Bronchial epithelial cell (primary cell): ENCODE measurements at regions not wholly inside any gene's neighbourhood (a gene's known extent, or its start where the extent isn't known, plus 50 kb on each side); places are given as distances from the start of the nearest gene placed in this dataset.

ENCODE experiments used
- DNase-seq: peaks from one replicate; pipeline ENCODE4 v3.0.0-alpha.2; 2010; ENCODE audit warnings: low read depth
- FAIRE-seq: peaks from 2 replicates; lab custom pipeline; 2011; peaks lifted over from hg19 to GRCh38; lab: Jason Lieb, UNC
- H3K27me3 ChIP-seq: 2 replicates; pipeline ENCODE4 v1.5.1; 2011; ENCODE audit warnings: low read length; ENCODE audit not compliant: control insufficient read depth, insufficient read depth
- H3K36me3 ChIP-seq: 2 replicates; pipeline ENCODE4 v1.5.1; 2011; ENCODE audit warnings: low read length; ENCODE audit not compliant: control insufficient read depth, insufficient read depth
- H3K4me3 ChIP-seq: 2 replicates; pipeline ENCODE4 v1.5.1; 2011; ENCODE audit warnings: mild to moderate bottlenecking, low read depth, low read length, control low read depth
- TF ChIP-seq, protein P1 (sequence below): IDR thresholded peaks from 2 replicates; pipeline ENCODE4 v1.5.1; 2011; ENCODE audit warnings: mild to moderate bottlenecking, moderate library complexity, low read length, control low read depth, inconsistent platforms; ENCODE audit not compliant: insufficient read depth, severe bottlenecking

DNA sequence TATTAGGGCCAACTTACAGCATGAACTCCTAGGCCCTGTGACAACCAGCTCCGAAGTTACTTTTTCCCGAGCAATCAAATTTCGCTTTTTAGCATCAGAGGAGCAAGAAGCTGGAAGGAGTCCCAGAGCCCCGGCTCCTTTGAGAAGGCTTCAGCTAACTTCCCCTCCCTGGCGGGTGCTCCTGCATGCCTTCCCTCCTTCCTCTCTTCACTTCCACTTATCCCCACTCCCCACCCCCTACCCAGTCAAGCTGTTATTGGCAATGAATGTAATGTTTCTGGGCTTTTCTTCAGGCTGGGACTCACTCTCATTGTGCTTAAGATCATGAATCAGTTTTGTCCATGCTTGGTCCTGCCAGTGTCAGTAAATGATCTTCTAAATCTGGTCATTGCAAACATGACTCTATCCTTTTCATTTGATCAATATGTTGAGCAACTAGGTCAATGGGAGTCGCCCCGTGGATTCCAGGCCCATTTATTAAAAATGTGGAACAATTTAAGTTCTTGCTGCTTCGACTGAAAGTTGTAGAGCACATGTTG, 94.5 kb upstream of the TSPAN2 start:
- FAIRE-seq (no peak), DNase-seq (no peak)
- no peak overlapping the region for H3K4me3 ChIP-seq
- no peaks in the 10 kb centered on the region for H3K36me3 ChIP-seq
- TF ChIP-seq, protein P1, sequence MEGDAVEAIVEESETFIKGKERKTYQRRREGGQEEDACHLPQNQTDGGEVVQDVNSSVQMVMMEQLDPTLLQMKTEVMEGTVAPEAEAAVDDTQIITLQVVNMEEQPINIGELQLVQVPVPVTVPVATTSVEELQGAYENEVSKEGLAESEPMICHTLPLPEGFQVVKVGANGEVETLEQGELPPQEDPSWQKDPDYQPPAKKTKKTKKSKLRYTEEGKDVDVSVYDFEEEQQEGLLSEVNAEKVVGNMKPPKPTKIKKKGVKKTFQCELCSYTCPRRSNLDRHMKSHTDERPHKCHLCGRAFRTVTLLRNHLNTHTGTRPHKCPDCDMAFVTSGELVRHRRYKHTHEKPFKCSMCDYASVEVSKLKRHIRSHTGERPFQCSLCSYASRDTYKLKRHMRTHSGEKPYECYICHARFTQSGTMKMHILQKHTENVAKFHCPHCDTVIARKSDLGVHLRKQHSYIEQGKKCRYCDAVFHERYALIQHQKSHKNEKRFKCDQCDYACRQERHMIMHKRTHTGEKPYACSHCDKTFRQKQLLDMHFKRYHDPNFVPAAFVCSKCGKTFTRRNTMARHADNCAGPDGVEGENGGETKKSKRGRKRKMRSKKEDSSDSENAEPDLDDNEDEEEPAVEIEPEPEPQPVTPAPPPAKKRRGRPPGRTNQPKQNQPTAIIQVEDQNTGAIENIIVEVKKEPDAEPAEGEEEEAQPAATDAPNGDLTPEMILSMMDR, result no peak
- H3K27me3 ChIP-seq, result no peaks in the 10 kb centered on the region

DNA sequence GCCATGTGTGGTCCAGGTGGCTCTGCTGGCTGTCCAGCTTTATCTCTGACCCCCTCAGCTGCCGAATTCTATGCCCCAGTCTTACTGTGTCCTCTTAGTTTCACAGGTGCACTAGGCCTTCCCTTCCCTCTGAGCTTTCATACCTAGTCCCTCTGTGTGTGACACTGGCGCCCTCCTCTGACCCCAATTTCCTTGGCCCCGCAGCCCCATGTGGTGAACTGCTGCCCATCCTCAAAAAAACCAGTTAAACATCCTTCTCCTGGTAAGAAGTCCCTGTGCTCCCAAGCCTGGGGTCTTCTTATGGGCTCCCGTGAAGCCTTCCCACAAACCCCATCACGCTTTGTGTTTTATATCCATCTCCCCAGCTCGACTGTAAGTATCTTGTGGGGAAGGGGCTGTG, 93.9 kb upstream of the TSPAN2 start:
- no peak for FAIRE-seq
- TF ChIP-seq, protein P1, result no peak
- no peak overlapping the region for H3K4me3 ChIP-seq
- DNase-seq, result no peak
- no peaks in the 10 kb centered on the region for H3K27me3 ChIP-seq
- no peaks in the 10 kb centered on the region for H3K36me3 ChIP-seq

DNA sequence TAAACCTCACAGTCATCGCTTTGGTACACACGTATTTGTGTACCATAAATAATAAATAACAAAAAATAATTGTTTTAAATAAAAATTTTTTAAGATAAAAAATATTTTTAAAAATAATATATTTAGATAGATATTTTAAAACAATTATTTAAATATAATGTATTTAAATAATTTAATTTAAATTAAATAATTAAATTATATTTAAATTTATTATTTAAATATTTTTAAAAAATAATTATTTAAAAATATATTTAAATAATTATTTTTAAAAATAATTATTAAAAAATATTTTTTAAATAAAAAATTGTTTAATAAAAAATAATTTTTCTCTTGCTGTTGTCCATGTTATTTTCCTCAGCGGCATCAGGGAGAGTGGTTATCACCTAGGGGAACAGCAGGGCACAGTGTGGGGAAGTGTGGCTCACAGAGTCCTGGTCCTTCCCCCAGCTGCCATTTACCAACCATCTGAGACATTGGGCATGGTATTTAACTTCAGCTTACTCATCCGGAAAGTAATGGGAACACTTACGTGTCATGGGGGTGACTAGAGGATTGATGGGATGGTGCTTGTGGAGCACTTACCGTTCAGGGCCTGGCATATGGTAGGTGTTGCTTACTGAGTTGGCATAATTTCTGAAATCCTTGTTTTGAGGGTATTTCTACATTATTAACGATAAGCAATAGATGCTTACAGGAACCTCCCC, 92.9 kb upstream of the TSPAN2 start:
- DNase-seq (peak; percentile 87), FAIRE-seq (no peak)
- Histone ChIP-seq H3K27me3 (no peaks in the 10 kb centered on the region), H3K4me3 (no peak overlapping the region), H3K36me3 (no peaks in the 10 kb centered on the region)
- TF ChIP-seq, protein P1, result no peak

DNA sequence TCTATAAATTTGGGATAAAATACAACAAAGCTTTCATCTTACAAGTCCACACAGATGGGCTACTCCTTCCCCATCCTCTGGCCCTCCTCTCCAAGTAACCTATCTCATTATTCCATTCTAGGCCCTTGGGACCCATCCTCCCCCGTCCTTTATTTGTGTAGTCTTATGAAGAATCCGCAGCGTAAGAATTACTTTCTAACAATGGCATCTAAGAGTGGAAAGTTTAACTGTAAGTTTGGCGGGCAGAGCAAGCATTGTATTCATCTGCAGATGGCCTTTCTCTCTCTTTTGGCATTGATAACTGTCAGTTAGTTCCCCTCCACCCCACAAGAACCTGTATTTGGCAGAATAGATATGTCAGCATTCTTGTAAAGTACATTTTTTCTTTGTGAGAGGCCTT, 91.9 kb upstream of the TSPAN2 start:
- no peak for FAIRE-seq

DNA sequence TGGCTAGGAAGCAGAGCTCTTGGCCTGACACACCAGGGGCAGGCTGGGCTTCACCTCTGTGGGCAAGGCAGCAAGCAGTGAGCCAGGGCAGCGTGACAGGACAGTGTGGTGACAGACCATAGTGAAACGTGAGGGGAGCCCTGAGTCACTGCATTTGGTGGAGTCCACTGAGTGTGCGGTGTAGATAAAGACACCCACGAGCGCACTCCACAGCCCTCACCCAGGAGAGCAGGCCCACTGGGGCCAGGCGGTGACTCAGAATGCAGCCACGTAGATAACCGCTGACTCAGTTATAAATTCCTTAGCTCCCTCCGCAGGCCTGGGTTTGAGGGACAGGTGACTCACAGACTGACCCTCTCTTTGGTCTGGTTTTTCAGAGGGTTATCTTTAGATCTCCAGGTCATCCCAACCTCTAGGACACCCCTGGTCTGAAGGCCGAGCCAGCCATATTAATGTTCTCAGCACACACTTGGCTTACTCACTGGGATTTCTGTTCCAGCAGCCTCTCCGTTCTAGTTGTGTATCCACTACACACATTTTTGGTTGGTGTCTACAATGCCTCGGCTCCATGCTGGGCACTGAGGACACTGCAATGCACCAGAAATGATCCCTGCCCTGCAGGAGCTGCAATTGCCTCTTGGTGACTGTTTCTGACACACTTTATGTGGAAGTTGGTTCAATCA, 90.2 kb upstream of the TSPAN2 start:
- FAIRE-seq (no peak), DNase-seq (peak; percentile 83)
- H3K27me3 ChIP-seq, result no peaks in the 10 kb centered on the region
- no peak overlapping the region for H3K4me3 ChIP-seq
- no peaks in the 10 kb centered on the region for H3K36me3 ChIP-seq
- TF ChIP-seq, protein P1, result no peak

More for the DNA sequence above, 91.9 kb upstream of the TSPAN2 start:
- H3K27me3 ChIP-seq, result no peaks in the 10 kb centered on the region
- no peak overlapping the region for H3K4me3 ChIP-seq
- DNase-seq, result no peak
- no peaks in the 10 kb centered on the region for H3K36me3 ChIP-seq
- TF ChIP-seq, protein P1, result no peak
